ENCODE measurements at regions not wholly inside any gene's neighbourhood (a gene's known extent, or its start where the extent isn't known, plus 50 kb on each side); places are given as distances from the start of the nearest gene placed in this dataset.

- Histone ChIP-seq H3K36me3 (no peaks in the 10 kb centered on the region), H3K9me3 (no peaks in the 10 kb centered on the region), H3K4me1 (no peaks in the 10 kb centered on the region), H3K27me3 (no peaks in the 10 kb centered on the region), H3K27ac (no peak overlapping the region), H3K4me3 (no peak overlapping the region)
- no peak for DNase-seq (ENCODE audit: low spot score in 2 of 2)
- TF ChIP-seq POLR2A (IDR thresholded peaks at IDR 0.05) (no peak), CTCF (IDR thresholded peaks at IDR 0.05) (no peak), EP300 (IDR thresholded peaks at IDR 0.05) (no peak)
- 36 to 56% methylated on average over 2 of the region's 2 CpGs for WGBS, 2 donors
Observed at GRCh38 chr7:49089717-49090116, 165.4 kb downstream of the CDC14C start.

- no peaks in the 10 kb centered on the region for H3K4me1 ChIP-seq
- H3K9me3 ChIP-seq, result no peaks in the 10 kb centered on the region
- H3K27ac ChIP-seq, result no peak overlapping the region
- 62 to 71% methylated on average over 3 of the region's 3 CpGs for WGBS, 2 donors
- H3K4me3 ChIP-seq, result no peak overlapping the region
- H3K36me3 ChIP-seq, result no peaks in the 10 kb centered on the region
- TF ChIP-seq EP300 (IDR thresholded peaks at IDR 0.05) (no peak), CTCF (IDR thresholded peaks at IDR 0.05) (no peak), POLR2A (IDR thresholded peaks at IDR 0.05) (no peak)
- DNase-seq (ENCODE audit: low spot score in 2 of 2), result no peak
- H3K27me3 ChIP-seq, result no peaks in the 10 kb centered on the region
Observed at GRCh38 chr7:49091089-49091488, 166.7 kb downstream of the CDC14C start.

GRCh38 chr7:49091519-49091918 is 167.2 kb downstream of the CDC14C start:
- Histone ChIP-seq H3K4me3 (no peak overlapping the region), H3K4me1 (no peaks in the 10 kb centered on the region), H3K27me3 (no peaks in the 10 kb centered on the region), H3K36me3 (no peaks in the 10 kb centered on the region), H3K9me3 (no peaks in the 10 kb centered on the region), H3K27ac (no peak overlapping the region)
- WGBS, 2 donors, result 65 to 68% methylated on average over 2 of the region's 2 CpGs
- TF ChIP-seq EP300 (IDR thresholded peaks at IDR 0.05), result no peak
- DNase-seq (ENCODE audit: low spot score in 2 of 2), result no peak

GRCh38 chr7:49093218-49093617 is 168.9 kb downstream of the CDC14C start:
- Histone ChIP-seq H3K4me3 (no peak overlapping the region), H3K36me3 (no peaks in the 10 kb centered on the region), H3K27ac (no peak overlapping the region), H3K4me1 (no peaks in the 10 kb centered on the region), H3K27me3 (no peaks in the 10 kb centered on the region), H3K9me3 (no peaks in the 10 kb centered on the region)
- 71 to 76% methylated on average over 1 of the region's 1 CpG for WGBS, 2 donors
- TF ChIP-seq POLR2A (IDR thresholded peaks at IDR 0.05) (no peak), EP300 (IDR thresholded peaks at IDR 0.05) (no peak), CTCF (IDR thresholded peaks at IDR 0.05) (no peak)
- DNase-seq (ENCODE audit: low spot score in 2 of 2), result no peak

GRCh38 chr7:49094866-49095265 is 170.5 kb downstream of the CDC14C start:
- 90 to 97% methylated on average over 2 of the region's 2 CpGs for WGBS, 2 donors
- no peak for TF ChIP-seq CTCF (IDR thresholded peaks at IDR 0.05)
- TF ChIP-seq POLR2A (IDR thresholded peaks at IDR 0.05), result no peak
- TF ChIP-seq EP300 (IDR thresholded peaks at IDR 0.05), result no peak
- Histone ChIP-seq H3K36me3 (no peaks in the 10 kb centered on the region), H3K9me3 (no peaks in the 10 kb centered on the region), H3K27me3 (no peaks in the 10 kb centered on the region), H3K4me3 (no peak overlapping the region), H3K4me1 (no peaks in the 10 kb centered on the region), H3K27ac (no peak overlapping the region)
- no peak for DNase-seq (ENCODE audit: low spot score in 2 of 2)
